NCI-H82 treated with DMSO at 0.1 percent for 48 hours (cell line): ENCODE measurements at regions not wholly inside any gene's neighbourhood (a gene's known extent, or its start where the extent isn't known, plus 50 kb on each side); places are given as distances from the start of the nearest gene placed in this dataset.
A peak's percentile ranks its signal among the peaks of the same experiment; 100 is the strongest.
"Not testable (repeated sequence)": the region's sequence is repeated elsewhere in the genome, so short reads cannot be mapped to it uniquely, and the experiment has no call there.

Source experiments
- DNase-seq: peaks from one replicate; lab custom pipeline; 2025; ENCODE audit not compliant: unreplicated experiment; lab: John Stamatoyannopoulos, UW

DNA sequence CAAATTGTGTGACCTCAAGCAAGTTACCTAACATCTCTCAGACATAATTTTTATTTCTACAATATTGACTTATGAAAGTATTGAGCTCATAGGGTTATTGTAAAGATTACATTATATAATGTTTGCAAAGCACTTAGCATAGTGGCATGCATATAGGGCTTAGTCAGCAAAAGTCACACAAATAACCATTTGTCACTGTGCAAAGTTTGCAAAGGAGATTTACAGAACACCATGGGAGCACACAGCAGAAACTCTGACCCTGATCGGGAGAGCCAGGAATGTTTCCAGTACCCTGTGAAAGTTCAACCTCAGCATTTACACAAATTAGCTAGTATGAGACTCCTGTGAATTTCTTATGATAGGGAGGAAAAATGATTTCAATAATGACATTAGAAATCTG is 804.6 kb upstream of the RAG2 start:
- no peak for DNase-seq

DNA sequence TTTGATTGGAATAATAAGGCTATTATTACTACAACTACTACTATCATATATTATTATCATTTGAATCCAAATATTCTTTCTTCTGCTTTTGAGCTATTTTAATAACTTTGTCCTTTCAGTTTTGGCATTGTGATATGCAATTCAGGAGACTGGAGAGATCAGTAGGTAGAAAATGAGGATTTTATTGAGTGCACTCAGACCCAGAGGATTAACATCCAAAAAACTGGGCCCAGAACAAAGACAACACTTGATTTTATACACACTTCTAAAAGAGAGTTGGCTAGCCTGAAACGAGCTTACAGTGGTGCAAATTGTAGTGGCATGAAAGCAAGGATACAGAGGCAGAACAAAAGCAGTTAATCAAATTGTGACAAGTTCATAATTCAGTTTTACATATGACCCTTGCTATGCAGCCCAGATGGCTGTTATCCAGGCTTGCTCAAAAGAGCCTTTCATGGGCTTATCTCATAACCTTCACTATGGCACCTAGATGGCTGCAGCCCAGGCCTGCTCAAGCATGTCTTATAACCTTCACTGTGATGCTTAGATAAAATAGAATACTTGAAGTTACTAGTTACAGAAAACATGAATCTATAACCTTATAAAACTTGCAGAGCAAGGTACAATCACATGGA is 796.3 kb upstream of the RAG2 start:
- no peak for DNase-seq

GRCh38 chr11:37391615-37392014 is 793.6 kb upstream of the RAG2 start:
- DNase-seq, result no peak

GRCh38 chr11:37390576-37391083 is 792.6 kb upstream of the RAG2 start:
- DNase-seq, result peak; percentile 7

- DNase-seq, result no peak
Observed at GRCh38 chr11:37378958-37379357, 780.9 kb upstream of the RAG2 start.

DNA sequence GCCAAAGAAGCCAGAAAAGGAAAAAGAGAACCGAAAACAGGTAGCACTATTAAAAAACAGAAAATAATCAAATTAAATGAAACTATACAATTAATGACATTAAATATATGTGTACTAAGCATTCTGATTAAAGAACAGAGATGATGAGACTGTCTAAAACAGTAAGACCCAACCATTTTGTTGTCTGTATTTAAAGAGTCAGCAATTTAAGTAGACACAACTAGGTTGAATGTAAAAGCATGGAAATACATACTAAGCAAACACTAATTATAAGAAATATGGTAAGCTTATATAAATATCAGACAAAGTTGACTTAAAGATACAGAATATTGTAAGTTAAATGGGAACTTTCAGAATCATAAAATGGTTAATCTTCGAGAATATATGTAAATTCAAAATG is 774.6 kb upstream of the RAG2 start:
- DNase-seq, result no peak

DNA sequence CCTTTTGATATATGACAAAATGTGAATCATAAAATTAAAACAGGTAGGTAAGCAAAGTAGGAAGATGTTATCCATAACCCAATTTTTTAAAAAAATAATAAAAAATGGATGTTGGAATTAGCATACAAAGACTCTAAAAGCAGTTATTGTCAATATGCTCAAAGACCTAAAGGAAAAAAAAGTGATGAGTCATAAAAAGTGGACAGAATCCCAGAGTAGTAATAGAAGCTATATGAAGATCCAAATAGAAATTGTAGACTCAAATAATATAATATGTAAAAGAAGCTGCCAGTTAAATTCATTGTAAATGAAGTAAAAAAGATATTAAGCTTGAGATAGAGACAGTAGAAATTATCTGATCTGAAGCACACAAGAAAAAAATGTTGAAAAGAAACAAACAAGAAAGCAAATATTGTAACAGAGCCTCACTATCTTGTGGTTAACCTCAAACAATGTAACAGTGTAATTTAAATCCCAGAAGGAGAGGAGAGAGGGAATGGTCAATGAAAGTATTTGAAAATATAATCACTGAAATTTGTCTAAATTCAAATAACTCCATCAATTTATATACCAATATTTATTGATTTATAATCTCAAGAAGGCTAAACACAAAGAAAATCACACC is 773.4 kb upstream of the RAG2 start:
- no peak for DNase-seq

DNA sequence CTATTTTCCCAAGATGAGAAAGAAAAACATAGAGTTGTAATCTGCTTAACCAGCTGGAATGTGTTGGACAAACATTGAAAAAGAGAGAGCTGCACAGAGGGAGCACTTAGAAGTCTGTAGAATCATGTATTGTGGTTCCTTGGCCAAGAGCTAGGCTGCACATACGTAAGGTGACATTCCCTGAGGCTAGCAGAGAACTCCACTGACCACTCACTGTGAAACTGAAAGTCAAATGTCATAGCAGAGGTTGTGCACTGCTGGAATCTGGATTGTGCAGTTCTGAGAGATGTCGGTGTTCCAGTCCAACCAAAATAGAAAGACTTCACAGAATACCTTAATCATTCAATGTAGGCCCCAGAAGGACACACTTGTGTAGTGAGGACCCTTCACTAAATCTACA is 772.8 kb upstream of the RAG2 start:
- no peak for DNase-seq

GRCh38 chr11:37364246-37364839 is 766.3 kb upstream of the RAG2 start:
- DNase-seq, result no peak

GRCh38 chr11:37353192-37353591 is 755.2 kb upstream of the RAG2 start:
- no peak for DNase-seq

DNA sequence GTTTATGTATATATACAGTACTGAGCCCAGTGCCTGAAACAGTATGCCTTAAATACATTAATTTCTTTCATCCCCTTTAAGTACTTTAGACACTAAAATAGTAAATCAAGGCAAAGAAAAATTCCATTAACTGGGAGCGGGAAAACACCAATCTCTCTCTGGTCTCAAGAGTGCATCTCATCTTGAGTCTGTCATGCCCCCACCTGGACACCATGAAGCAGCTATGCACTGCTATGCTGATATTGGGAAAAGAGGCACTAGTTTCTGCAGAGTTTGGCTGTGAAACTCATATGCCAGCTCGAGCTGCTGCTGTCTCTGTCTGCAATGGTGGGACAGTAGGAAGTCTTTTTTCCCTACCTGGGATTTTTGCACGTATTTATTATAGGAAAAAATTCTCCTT is 754.4 kb upstream of the RAG2 start:
- no peak for DNase-seq

GRCh38 chr11:37343290-37343689 is 745.3 kb upstream of the RAG2 start:
- no peak for DNase-seq

GRCh38 chr11:37336401-37336800 is 738.4 kb upstream of the RAG2 start:
- no peak for DNase-seq

GRCh38 chr11:37333345-37333744 is 735.3 kb upstream of the RAG2 start:
- DNase-seq, result no peak

DNA sequence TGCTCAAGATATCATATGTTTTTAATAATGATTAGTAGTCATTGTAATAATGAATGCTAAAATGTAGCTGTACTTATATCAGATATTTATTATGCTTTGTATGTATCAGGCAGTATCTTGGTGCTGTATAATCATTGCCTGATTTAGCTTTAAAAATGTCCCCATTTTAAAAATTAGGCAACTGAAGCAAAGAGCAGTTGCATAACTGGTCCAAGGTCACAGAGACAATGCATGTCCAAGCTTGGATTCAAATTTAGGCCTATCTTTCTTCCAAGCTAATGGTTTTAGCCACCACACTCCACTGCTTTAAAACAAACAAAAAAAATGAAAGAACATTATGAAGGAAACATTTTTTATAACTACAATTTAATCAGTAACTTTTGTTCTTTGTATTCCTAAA is 725.8 kb upstream of the RAG2 start:
- no peak for DNase-seq

DNA sequence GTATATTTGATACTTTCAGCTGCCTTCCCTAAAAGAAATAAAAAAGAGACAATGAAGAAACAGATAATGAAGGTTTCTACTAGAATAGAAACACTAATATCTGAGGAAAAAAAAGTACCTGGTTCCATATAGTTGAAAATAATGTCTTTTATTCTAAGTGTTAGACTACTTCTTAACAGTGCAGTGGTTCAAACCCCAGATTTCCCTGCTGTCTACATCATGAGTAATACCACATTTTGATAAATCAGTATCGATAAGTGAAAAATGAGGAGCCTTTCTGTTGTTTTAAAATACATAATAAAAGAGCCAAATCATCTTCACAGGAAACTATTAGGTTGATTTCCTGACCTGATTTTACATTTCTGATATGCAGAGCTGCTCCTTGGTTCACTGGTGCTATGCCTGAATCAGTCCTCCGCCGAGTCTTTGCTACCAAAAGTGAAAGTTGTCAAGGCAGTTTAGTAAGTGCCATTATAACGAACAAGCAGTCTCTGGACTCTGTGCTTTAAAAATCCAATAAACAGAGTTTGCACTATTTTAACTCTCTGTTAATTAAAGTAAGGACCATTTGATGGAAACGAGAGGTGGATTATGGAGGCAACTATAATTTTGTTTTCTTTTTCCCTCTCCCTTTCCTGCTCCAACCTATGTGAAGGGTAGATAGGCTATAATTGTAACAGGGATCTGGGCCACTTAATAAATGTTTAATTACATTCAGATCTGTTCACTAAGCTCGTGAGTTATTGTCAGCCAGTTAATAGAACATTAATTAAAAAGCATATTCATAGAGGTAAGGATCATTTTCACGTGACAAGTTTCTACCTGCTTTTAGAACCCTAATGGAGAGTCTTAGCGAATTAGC is 724.5 kb upstream of the RAG2 start:
- no peak for DNase-seq

DNA sequence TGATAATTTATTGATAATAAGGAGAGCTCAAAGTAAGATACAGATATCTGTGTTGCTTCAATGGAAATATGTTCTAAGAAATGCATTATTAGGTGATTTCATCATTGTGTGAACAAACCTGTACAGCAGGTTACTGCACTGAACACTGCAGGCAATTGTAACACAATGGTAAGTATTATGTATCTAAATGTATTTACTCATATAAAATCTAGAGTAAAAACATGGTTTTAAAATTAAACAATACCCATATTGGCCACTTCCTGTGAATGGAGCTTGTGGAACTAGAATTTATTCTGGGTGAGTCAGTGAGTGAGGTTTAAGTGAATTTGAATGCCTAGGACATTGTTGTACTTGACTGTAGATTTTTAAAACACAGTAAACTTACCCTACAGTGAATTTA is 722.9 kb upstream of the RAG2 start:
- DNase-seq, result no peak

DNA sequence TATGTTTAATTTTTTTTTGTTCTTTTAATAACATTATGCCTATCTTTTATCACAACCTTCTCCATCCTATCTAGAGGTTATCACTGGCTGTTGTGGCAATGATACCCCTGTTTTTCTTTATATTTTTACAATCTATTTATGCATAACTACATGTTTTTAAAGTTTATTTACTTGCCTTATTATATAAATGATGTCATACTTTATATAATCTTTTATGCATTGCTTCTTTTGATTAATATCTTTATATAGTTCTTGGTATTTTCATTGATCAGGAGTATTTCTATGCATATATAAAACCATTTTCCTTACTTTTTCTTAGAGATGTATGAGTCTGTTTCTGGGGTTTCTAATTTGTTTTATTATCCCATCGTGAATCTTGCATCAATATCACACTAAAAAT is 719.8 kb upstream of the RAG2 start:
- DNase-seq, result no peak

DNA sequence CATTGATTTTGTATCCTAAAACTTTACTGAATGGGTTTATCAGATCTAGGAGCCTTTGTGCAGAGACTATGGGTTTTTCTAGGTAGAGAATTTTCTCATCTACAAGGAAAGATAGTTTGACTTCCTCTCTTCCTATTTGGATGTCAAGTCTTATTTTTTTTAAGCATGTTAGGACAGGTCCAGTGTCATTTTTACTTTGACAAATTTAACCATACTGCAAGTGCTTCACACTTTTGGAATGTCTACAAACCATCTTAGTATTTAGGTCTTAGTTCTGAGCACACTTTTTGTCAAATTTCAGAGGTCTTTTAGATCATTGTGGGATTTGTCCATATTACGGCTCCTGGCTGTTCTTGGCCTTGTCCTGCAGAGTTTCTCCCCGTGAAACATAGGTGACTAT is 715.2 kb upstream of the RAG2 start:
- DNase-seq, result no peak

DNA sequence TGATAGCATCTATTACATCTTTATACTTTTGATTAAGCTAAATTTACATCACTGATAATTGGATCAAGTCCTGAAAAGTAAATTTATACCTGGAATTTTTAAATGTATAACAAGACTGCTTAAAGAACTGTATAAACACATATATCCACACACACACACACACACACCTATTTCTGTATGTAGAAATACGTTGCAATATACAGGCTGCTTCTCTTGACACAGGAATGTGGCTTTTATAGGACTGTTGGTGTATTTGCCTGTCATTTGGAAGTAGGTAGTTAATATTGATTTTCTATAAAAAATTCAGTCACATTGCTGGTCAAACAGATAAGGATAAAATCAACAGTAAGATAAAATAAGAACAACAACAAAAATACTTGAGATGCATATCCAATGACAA is 708.5 kb upstream of the RAG2 start:
- DNase-seq, result no peak

- DNase-seq, result not testable (repeated sequence)
Observed at GRCh38 chr11:37301405-37301804, 703.4 kb upstream of the RAG2 start.

DNA sequence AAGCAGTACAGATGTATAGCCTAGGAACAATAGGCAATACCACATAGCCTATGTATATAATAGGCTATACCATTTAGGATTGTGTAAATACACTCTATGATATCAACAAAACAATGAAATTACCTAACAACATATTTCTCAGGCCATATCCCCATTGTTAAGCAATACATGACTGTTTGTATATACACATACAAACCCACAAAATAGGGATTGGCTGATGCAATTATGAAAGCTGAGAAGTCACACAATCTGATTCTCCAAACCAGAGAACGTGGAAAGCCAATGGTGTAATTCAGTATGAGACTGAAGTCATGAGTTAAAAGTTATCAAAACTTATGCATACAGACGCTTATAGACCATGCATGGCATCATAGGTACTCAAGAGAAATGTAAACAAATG is 700.1 kb upstream of the RAG2 start:
- DNase-seq, result no peak
